H9 (cell line): ENCODE measurements at regions not wholly inside any gene's neighbourhood (a gene's known extent, or its start where the extent isn't known, plus 50 kb on each side); places are given as distances from the start of the nearest gene placed in this dataset.

Experiments used
- DNase-seq: peaks from one replicate; pipeline ENCODE4 v3.0.0-alpha.2; 2017
- H2AFZ ChIP-seq: one replicate; pipeline ENCODE4 v1.6.1; 2013; ENCODE audit warnings: mild to moderate bottlenecking, low read length, control low read depth, moderate library complexity
- H2AK5ac ChIP-seq: 2 replicates; pipeline ENCODE4 v1.6.1; 2013; ENCODE audit warnings: low read length, control low read depth, mixed read lengths; ENCODE audit not compliant: insufficient read length
- H2BK120ac ChIP-seq: one replicate; pipeline ENCODE4 v1.6.1; 2013; ENCODE audit warnings: low read depth, mild to moderate bottlenecking, low read length, control low read depth, inconsistent platforms; ENCODE audit not compliant: poor library complexity, severe bottlenecking
- H2BK12ac ChIP-seq: 2 replicates; pipeline ENCODE4 v1.6.1; 2013; ENCODE audit warnings: low read length, control low read depth, mixed read lengths, low read depth; ENCODE audit not compliant: insufficient read length
- H2BK15ac ChIP-seq: 2 replicates; pipeline ENCODE4 v1.6.1; 2013; ENCODE audit warnings: low read depth, low read length, control low read depth
- H2BK20ac ChIP-seq: one replicate; pipeline ENCODE4 v1.6.1; 2013; ENCODE audit warnings: low read depth, mild to moderate bottlenecking, low read length, control low read depth, inconsistent platforms; ENCODE audit not compliant: poor library complexity, severe bottlenecking
- H2BK5ac ChIP-seq: 2 replicates; pipeline ENCODE4 v1.6.1; 2013; ENCODE audit warnings: low read length, control low read depth, mixed read lengths; ENCODE audit not compliant: insufficient read length
- H3K14ac ChIP-seq: 2 replicates; pipeline ENCODE4 v1.6.1; 2013; ENCODE audit warnings: low read length, control low read depth; ENCODE audit not compliant: insufficient read depth
- H3K18ac ChIP-seq: 2 replicates; pipeline ENCODE4 v1.6.1; 2013; ENCODE audit warnings: low read depth, mild to moderate bottlenecking, mixed read lengths, low read length, control low read depth; ENCODE audit not compliant: insufficient read length
- H3K23ac ChIP-seq: 2 replicates; pipeline ENCODE4 v1.6.1; 2013; ENCODE audit warnings: low read length, control low read depth, mixed read lengths, low read depth; ENCODE audit not compliant: insufficient read length
- H3K23me2 ChIP-seq: 2 replicates; pipeline ENCODE4 v1.6.1; 2013; ENCODE audit warnings: low read depth, mild to moderate bottlenecking, mixed read lengths, low read length, control low read depth; ENCODE audit not compliant: insufficient read length, poor library complexity, severe bottlenecking
- H3K27ac ChIP-seq: 2 replicates; pipeline ENCODE4 v1.5.1; 2013; ENCODE audit warnings: low read length, control low read depth, mixed read lengths, low read depth; ENCODE audit not compliant: insufficient read length
- H3K27me3 ChIP-seq: 2 replicates; pipeline ENCODE4 v1.6.1; 2013; ENCODE audit warnings: low read length, control low read depth, inconsistent platforms; ENCODE audit not compliant: insufficient read depth
- H3K4ac ChIP-seq: 2 replicates; pipeline ENCODE4 v1.6.1; 2013; ENCODE audit warnings: low read depth, mild to moderate bottlenecking, control low read depth, inconsistent platforms, low read length, moderate library complexity
- H3K4me1 ChIP-seq: 2 replicates; pipeline ENCODE4 v1.6.1; 2013; ENCODE audit warnings: low read length, control low read depth, inconsistent platforms; ENCODE audit not compliant: insufficient read depth
- H3K4me2 ChIP-seq: 2 replicates; pipeline ENCODE4 v1.6.1; 2013; ENCODE audit warnings: low read length, control low read depth, mixed read lengths; ENCODE audit not compliant: insufficient read length, insufficient read depth
- H3K56ac ChIP-seq: 2 replicates; pipeline ENCODE4 v1.6.1; 2013; ENCODE audit warnings: low read depth, mild to moderate bottlenecking, mixed read lengths, low read length, control low read depth; ENCODE audit not compliant: insufficient read length
- H3K79me1 ChIP-seq: 2 replicates; pipeline ENCODE4 v1.6.1; 2013; ENCODE audit warnings: low read depth, mild to moderate bottlenecking, moderate library complexity, low read length, control low read depth, inconsistent platforms; ENCODE audit not compliant: insufficient read depth, poor library complexity, severe bottlenecking
- H3K79me2 ChIP-seq: 2 replicates; pipeline ENCODE4 v1.6.1; 2013; ENCODE audit warnings: low read length, control low read depth, inconsistent platforms; ENCODE audit not compliant: insufficient read depth
- H3K9ac ChIP-seq: 2 replicates; pipeline ENCODE4 v1.6.1; 2013; ENCODE audit warnings: low read length, control low read depth, mixed read lengths; ENCODE audit not compliant: insufficient read length; ENCODE audit errors: extremely low read depth
- H3K9me3 ChIP-seq: one replicate; pipeline ENCODE4 v1.6.1; 2013; ENCODE audit warnings: low read depth, low read length, inconsistent platforms; ENCODE audit not compliant: control insufficient read depth
- H3T11ph ChIP-seq: one replicate; pipeline ENCODE4 v1.6.1; 2013; ENCODE audit warnings: mild to moderate bottlenecking, low read length, control low read depth, inconsistent platforms
- H4K20me1 ChIP-seq: one replicate; pipeline ENCODE4 v1.6.1; 2013; ENCODE audit not compliant: control insufficient read depth, insufficient read length, insufficient read depth
- H4K5ac ChIP-seq: 2 replicates; pipeline ENCODE4 v1.6.1; 2013; ENCODE audit warnings: low read depth, mild to moderate bottlenecking, mixed read lengths, low read length, control low read depth; ENCODE audit not compliant: insufficient read length
- H4K8ac ChIP-seq: replicated peaks from 2 replicates; pipeline ENCODE4 v1.6.1; 2013; ENCODE audit warnings: low read length, control low read depth, mixed read lengths, low read depth; ENCODE audit not compliant: insufficient read length
- H4K91ac ChIP-seq: 2 replicates; pipeline ENCODE4 v1.6.1; 2013; ENCODE audit warnings: low read depth, mild to moderate bottlenecking, moderate library complexity, mixed read lengths, low read length, control low read depth; ENCODE audit not compliant: insufficient read length
- H3K27ac Mint-ChIP-seq, 3 experiments: 2 replicates in 2 of 3; 3 replicates in 1 of 3; pipeline ENCODE4 v1.8.0; 2020 to 2021; ENCODE audit warnings: mixed read lengths in 3 of 3, mild to moderate bottlenecking in 1 of 3, moderate library complexity in 1 of 3
- H3K27me3 Mint-ChIP-seq: 2 replicates; pipeline ENCODE4 v1.8.0; 2021; ENCODE audit warnings: low read depth, mild to moderate bottlenecking, moderate library complexity, mixed read lengths
- H3K36me3 Mint-ChIP-seq, 3 experiments: 2 replicates in 2 of 3; 3 replicates in 1 of 3; pipeline ENCODE4 v1.8.0; 2020 to 2021; ENCODE audit warnings: low read depth in 3 of 3, mixed read lengths in 3 of 3; ENCODE audit not compliant: insufficient read depth in 1 of 3
- H3K4me1 Mint-ChIP-seq, 2 experiments: 2 replicates each; pipeline ENCODE4 v1.8.0; 2020; ENCODE audit warnings: mixed read lengths in 2 of 2
- H3K4me3 Mint-ChIP-seq, 2 experiments: 2 replicates in 1 of 2; 3 replicates in 1 of 2; pipeline ENCODE4 v1.8.0; 2020 to 2021; ENCODE audit warnings: mild to moderate bottlenecking in 2 of 2, mixed read lengths in 2 of 2, moderate library complexity in 1 of 2
- H3K9me3 Mint-ChIP-seq, 2 experiments: 2 replicates in 1 of 2; 3 replicates in 1 of 2; pipeline ENCODE4 v1.8.0; 2020; ENCODE audit warnings: mild to moderate bottlenecking in 2 of 2, mixed read lengths in 2 of 2, moderate library complexity in 1 of 2
- CTCF ChIP-seq: fragments of 200-600 bp; sonication (generic); conservative IDR thresholded peaks from 3 replicates; pipeline ENCODE4 v1.8.0; 2021; ENCODE audit warnings: antibody characterized with exemption, mild to moderate bottlenecking
- WGBS: extraction: QIAGEN DNeasy Blood & Tissue Kit; methylation state at CpG from one replicate; pipeline ENCODE4 v1.1.7; 2013; ENCODE audit warnings: missing lambda C conversion rate, low lambda C conversion rate, mixed read lengths; ENCODE audit not compliant: insufficient read length; ENCODE audit errors: extremely low coverage; 5-methylcytosine and 5-hydroxymethylcytosine counted together

DNA sequence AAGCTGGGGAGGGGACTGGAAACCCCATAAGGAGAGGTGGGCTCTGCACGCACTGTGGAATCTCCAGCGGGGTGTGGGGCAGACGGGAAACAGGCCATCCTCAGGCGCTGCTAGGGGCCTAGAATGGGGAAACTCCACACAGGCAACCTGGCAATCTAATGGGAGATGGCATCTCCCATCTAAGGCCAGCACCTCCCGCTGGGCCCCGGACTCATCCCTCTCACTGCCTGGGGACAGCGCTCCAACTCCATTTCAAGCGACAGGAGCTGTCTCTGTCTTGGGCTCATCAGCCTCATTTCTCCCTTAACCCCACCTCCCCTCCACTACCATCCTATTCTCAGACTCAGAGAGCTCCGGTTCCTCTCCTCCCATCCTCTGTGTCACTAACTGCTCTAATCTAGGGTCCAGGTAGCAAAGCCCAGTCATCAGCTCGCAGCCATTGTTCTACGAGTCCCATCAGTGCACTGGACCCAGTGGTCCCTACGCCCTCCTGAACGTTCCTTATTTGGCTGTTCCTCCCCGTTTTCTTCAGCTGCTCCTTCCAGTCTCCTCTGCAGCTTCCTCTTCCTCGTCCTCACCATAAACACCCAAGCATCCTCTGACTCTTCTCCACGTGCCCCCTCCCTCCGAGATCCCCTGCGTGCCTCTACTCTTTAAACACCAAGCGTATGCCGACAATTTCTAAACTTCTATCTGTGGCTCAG lies 93.4 kb upstream of the CASZ1 start:
- H3K4me2 ChIP-seq, result peak overlapping the region; percentile 23
- no peak overlapping the region for H2AK5ac ChIP-seq
- no peaks in the 10 kb centered on the region for H3K79me2 ChIP-seq
- H2BK15ac ChIP-seq, result no peak overlapping the region
- no peak overlapping the region for H3K23ac ChIP-seq
- no peak for TF ChIP-seq CTCF
- no CpG with 5 or more reads among the region's 20 CpGs for WGBS
- no peak overlapping the region for H3K56ac ChIP-seq
- H3K4me1 ChIP-seq, result no peaks in the 10 kb centered on the region
- H4K91ac ChIP-seq, result no peak overlapping the region
- no peaks in the 10 kb centered on the region for H3K9me3 ChIP-seq
- H3K9ac ChIP-seq, result no peak overlapping the region
- H3K27ac Mint-ChIP-seq, result no peak overlapping the region
- H3K27me3 ChIP-seq, result peaks cover 2% of the 10 kb centered on the region; the same call in 1 of the 2 replicates
- H2AFZ ChIP-seq, result no peak overlapping the region
- H3K36me3 Mint-ChIP-seq, result no peaks in the 10 kb centered on the region
- no peak for DNase-seq
- H3K23me2 ChIP-seq, result peaks cover 8% of the 10 kb centered on the region
- H2BK5ac ChIP-seq, result no peak overlapping the region
- no peak overlapping the region for H3T11ph ChIP-seq
- no peak overlapping the region for H3K27ac ChIP-seq
- H4K8ac ChIP-seq, result no peak overlapping the region
- H3K4me3 Mint-ChIP-seq, result peak overlapping the region; percentile 74 to 91
- no peak overlapping the region for H2BK120ac ChIP-seq
- H2BK20ac ChIP-seq, result no peak overlapping the region
- peaks cover 15 to 17% of the 10 kb centered on the region in 2 experiments for H3K4me1 Mint-ChIP-seq
- H3K14ac ChIP-seq, result no peak overlapping the region; the same call in 1 of the 2 replicates
- no peaks in the 10 kb centered on the region for H3K79me1 ChIP-seq
- H3K9me3 Mint-ChIP-seq, result peaks cover 0 to 3% of the 10 kb centered on the region in 2 experiments; a peak in 1 of 5 replicates
- H2BK12ac ChIP-seq, result no peak overlapping the region
- H3K4ac ChIP-seq, result no peak overlapping the region
- no peak overlapping the region for H4K5ac ChIP-seq
- H4K20me1 ChIP-seq, result no peaks in the 10 kb centered on the region
- peaks cover 50% of the 10 kb centered on the region for H3K27me3 Mint-ChIP-seq
- H3K18ac ChIP-seq, result no peak overlapping the region
